ENCODE measurements at regions not wholly inside any gene's neighbourhood (a gene's known extent, or its start where the extent isn't known, plus 50 kb on each side); places are given as distances from the start of the nearest gene placed in this dataset.

- no peaks in the 10 kb centered on the region for H3K36me3 ChIP-seq (replicated peaks; ENCODE audit: insufficient read depth, low read depth)
- 87% methylated on average over 4 of the region's 4 CpGs for WGBS (ENCODE audit: low lambda C conversion rate, missing lambda C conversion rate)
- no peak overlapping the region for H2AFZ ChIP-seq
- no peak overlapping the region for H3K4me3 ChIP-seq
- H3K27me3 ChIP-seq: no peaks in the 10 kb centered on the region
- TF ChIP-seq EZH2 (IDR thresholded peaks at IDR 0.05; ENCODE audit: borderline replicate concordance): no peak
- H3K9me2 ChIP-seq (replicated peaks; ENCODE audit: insufficient read depth): no peaks in the 10 kb centered on the region
- DNase-seq (ENCODE audit: low spot score): no peak
- no peaks in the 10 kb centered on the region for H4K20me1 ChIP-seq (ENCODE audit: insufficient read depth, poor library complexity, severe bottlenecking)
- no peak overlapping the region for H3K27ac ChIP-seq
- no peaks in the 10 kb centered on the region for H3K4me1 ChIP-seq (ENCODE audit: insufficient read depth)
- no peaks in the 10 kb centered on the region for H3K79me2 ChIP-seq
- H3K4me2 ChIP-seq: no peak overlapping the region
- H3K9me3 ChIP-seq (ENCODE audit: low read depth): peaks cover 6% of the 10 kb centered on the region
Observed at GRCh38 chr5:67331296-67331925, 134.8 kb upstream of the CD180 start.

DNA sequence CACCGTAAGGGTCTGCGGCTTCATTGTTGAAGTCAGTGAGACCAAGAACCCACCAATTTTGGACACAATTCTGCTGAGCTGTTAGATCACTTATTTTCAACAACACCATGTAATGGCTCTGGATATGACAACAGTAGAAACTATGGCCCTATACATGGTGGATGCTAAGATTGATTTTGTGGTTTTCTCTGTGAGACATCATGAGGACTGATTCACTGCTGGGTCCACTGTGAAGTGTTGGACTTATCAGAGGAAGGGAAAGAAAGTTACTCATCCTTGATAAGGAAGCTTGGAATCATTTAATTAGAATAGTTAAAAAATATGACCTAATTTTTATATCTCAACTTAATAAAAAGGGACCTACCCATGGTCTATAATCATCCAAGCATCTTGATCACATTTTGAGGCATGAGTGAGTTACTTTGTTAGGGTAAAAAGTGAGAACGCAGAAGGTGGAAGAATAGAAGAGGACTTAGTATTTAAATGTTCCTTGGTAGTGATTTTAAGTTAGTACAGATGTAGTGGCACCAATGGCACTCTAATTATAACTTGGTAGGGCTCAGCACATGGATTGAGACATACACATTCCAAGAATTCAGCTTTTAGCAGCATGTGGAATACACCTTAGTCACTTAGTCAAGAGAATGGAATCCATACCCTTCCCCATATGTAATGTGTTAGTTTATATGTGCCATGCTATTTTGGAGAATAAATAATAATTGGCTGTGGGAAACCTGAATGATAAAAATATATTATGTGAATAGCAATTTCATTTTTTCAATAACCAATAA, 123.5 kb upstream of the CD180 start:
- no peak overlapping the region for H2AFZ ChIP-seq
- H3K4me3 ChIP-seq: no peak overlapping the region
- no peaks in the 10 kb centered on the region for H3K9me2 ChIP-seq (replicated peaks; ENCODE audit: insufficient read depth)
- no peaks in the 10 kb centered on the region for H4K20me1 ChIP-seq (ENCODE audit: insufficient read depth, poor library complexity, severe bottlenecking)
- TF ChIP-seq, protein P1, sequence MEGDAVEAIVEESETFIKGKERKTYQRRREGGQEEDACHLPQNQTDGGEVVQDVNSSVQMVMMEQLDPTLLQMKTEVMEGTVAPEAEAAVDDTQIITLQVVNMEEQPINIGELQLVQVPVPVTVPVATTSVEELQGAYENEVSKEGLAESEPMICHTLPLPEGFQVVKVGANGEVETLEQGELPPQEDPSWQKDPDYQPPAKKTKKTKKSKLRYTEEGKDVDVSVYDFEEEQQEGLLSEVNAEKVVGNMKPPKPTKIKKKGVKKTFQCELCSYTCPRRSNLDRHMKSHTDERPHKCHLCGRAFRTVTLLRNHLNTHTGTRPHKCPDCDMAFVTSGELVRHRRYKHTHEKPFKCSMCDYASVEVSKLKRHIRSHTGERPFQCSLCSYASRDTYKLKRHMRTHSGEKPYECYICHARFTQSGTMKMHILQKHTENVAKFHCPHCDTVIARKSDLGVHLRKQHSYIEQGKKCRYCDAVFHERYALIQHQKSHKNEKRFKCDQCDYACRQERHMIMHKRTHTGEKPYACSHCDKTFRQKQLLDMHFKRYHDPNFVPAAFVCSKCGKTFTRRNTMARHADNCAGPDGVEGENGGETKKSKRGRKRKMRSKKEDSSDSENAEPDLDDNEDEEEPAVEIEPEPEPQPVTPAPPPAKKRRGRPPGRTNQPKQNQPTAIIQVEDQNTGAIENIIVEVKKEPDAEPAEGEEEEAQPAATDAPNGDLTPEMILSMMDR (IDR thresholded peaks at IDR 0.05; ENCODE audit: poor library complexity): no peak
- TF ChIP-seq EZH2phosphoT487 (IDR thresholded peaks at IDR 0.05; ENCODE audit: low read depth, severe bottlenecking, unreplicated experiment) (no peak), EZH2 (IDR thresholded peaks at IDR 0.05; ENCODE audit: borderline replicate concordance) (no peak)
- H3K27me3 ChIP-seq: no peaks in the 10 kb centered on the region
- no peak for DNase-seq (ENCODE audit: low spot score)
- H3K9me3 ChIP-seq (ENCODE audit: low read depth): no peaks in the 10 kb centered on the region
- H3K27ac ChIP-seq: no peak overlapping the region
- WGBS (ENCODE audit: low lambda C conversion rate, missing lambda C conversion rate): 100% methylated on average over 3 of the region's 3 CpGs
- H3K36me3 ChIP-seq (replicated peaks; ENCODE audit: insufficient read depth, low read depth): no peaks in the 10 kb centered on the region
- H3K4me2 ChIP-seq: no peak overlapping the region
- no peaks in the 10 kb centered on the region for H3K4me1 ChIP-seq (ENCODE audit: insufficient read depth)
- H3K79me2 ChIP-seq: no peaks in the 10 kb centered on the region

DNA sequence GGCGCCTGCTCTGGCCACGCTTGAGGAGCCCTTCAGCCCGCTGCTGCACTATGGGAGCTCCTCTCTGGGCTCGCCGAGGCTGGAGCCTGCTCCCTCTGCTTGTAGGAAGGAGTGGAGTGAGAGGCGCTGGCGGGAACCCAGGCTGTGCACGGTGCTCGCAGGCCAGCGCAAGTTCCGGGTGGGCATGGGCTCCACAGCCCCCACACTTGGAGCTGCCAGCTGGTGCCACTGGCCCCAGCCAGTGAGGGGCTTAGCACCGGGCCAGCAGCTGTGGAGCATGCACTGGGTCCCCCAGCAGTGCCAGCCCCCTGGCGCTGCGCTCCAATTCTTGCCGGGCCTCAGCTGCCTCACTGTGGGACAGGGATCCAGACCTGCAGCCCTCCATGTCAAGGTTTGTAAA, 122.1 kb upstream of the CD180 start:
- no peaks in the 10 kb centered on the region for H3K36me3 ChIP-seq (replicated peaks; ENCODE audit: insufficient read depth, low read depth)
- H3K79me2 ChIP-seq: no peaks in the 10 kb centered on the region
- H3K9me2 ChIP-seq (replicated peaks; ENCODE audit: insufficient read depth): no peaks in the 10 kb centered on the region
- H4K20me1 ChIP-seq (ENCODE audit: insufficient read depth, poor library complexity, severe bottlenecking): no peaks in the 10 kb centered on the region
- H3K4me2 ChIP-seq: no peak overlapping the region
- TF ChIP-seq, protein P1 (IDR thresholded peaks at IDR 0.05; ENCODE audit: poor library complexity): no peak
- TF ChIP-seq EZH2 (IDR thresholded peaks at IDR 0.05; ENCODE audit: borderline replicate concordance): no peak
- no peak for TF ChIP-seq EZH2phosphoT487 (IDR thresholded peaks at IDR 0.05; ENCODE audit: low read depth, severe bottlenecking, unreplicated experiment)
- no peak overlapping the region for H3K27ac ChIP-seq
- no peak overlapping the region for H2AFZ ChIP-seq
- DNase-seq (ENCODE audit: low spot score): no peak
- 95% methylated on average over 14 of the region's 15 CpGs for WGBS (ENCODE audit: low lambda C conversion rate, missing lambda C conversion rate)
- H3K27me3 ChIP-seq: no peaks in the 10 kb centered on the region
- no peak overlapping the region for H3K4me3 ChIP-seq
- H3K4me1 ChIP-seq (ENCODE audit: insufficient read depth): no peaks in the 10 kb centered on the region
- H3K9me3 ChIP-seq (ENCODE audit: low read depth): no peaks in the 10 kb centered on the region

- no peaks in the 10 kb centered on the region for H3K79me2 ChIP-seq
- no peaks in the 10 kb centered on the region for H3K9me3 ChIP-seq (ENCODE audit: low read depth)
Observed at GRCh38 chr5:67317603-67318002, 121.0 kb upstream of the CD180 start.

More at GRCh38 chr5:67317603-67318002, 121.0 kb upstream of the CD180 start:
- Histone ChIP-seq H3K36me3 (replicated peaks; ENCODE audit: insufficient read depth, low read depth) (no peaks in the 10 kb centered on the region), H3K4me1 (ENCODE audit: insufficient read depth) (no peaks in the 10 kb centered on the region), H3K4me3 (no peak overlapping the region), H4K20me1 (ENCODE audit: insufficient read depth, poor library complexity, severe bottlenecking) (no peaks in the 10 kb centered on the region), H3K4me2 (no peak overlapping the region), H3K27ac (no peak overlapping the region), H2AFZ (no peak overlapping the region), H3K27me3 (no peaks in the 10 kb centered on the region), H3K9me2 (replicated peaks; ENCODE audit: insufficient read depth) (no peaks in the 10 kb centered on the region)
- no peak for DNase-seq (ENCODE audit: low spot score)
- TF ChIP-seq EZH2phosphoT487 (IDR thresholded peaks at IDR 0.05; ENCODE audit: low read depth, severe bottlenecking, unreplicated experiment) (no peak), EZH2 (IDR thresholded peaks at IDR 0.05; ENCODE audit: borderline replicate concordance) (no peak)
- TF ChIP-seq, protein P1 (IDR thresholded peaks at IDR 0.05; ENCODE audit: poor library complexity): no peak

Measured in hepatocyte (in vitro differentiated cells).